Tibial artery (tissue), 4 donors: ENCODE measurements at regions not wholly inside any gene's neighbourhood (a gene's known extent, or its start where the extent isn't known, plus 50 kb on each side); places are given as distances from the start of the nearest gene placed in this dataset.

ENCODE experiments used
- DNase-seq, 2 donors: peaks; one replicate each; pipeline ENCODE4 v3.0.0-alpha.2; 2019
- H3K27ac ChIP-seq, 2 donors: fragments of 200-600 bp; sonication (generic) in 1 of 2; 1 replicate in 1 of 2; 2 replicates in 1 of 2; pipeline ENCODE4 v1.5.1; 2018 to 2019; ENCODE audit warnings: mild to moderate bottlenecking in 1 of 2
- H3K27me3 ChIP-seq, 2 donors: fragments of 200-600 bp; sonication (generic) in 1 of 2; one replicate each; pipeline versions ENCODE4 v1.5.1 to v1.6.0; 2016 to 2019
- H3K36me3 ChIP-seq, 3 donors: fragments of 200-600 bp; sonication (generic) in 2 of 3; one replicate each; pipeline ENCODE4 v1.5.1; 2016 to 2019; ENCODE audit warnings: mild to moderate bottlenecking in 2 of 3
- H3K4me1 ChIP-seq, 4 donors: fragments of 200-600 bp; sonication (generic) in 2 of 4; 1 replicate in 3 of 4; 2 replicates in 1 of 4; pipeline ENCODE4 v1.5.1; 2016 to 2019
- H3K4me3 ChIP-seq, 2 donors: fragments of 200-600 bp; sonication (generic) in 1 of 2; 1 replicate in 1 of 2; 2 replicates in 1 of 2; pipeline ENCODE4 v1.5.1; 2018 to 2019; ENCODE audit warnings: mild to moderate bottlenecking in 2 of 2
- H3K9me3 ChIP-seq, 3 donors: fragments of 200-600 bp; sonication (generic) in 1 of 3; one replicate each; pipeline ENCODE4 v1.5.1; 2016 to 2019
- CTCF ChIP-seq, 2 experiments: fragments of 200-600 bp in 1 of 2; fragments of 450-650 bp in 1 of 2; IDR thresholded peaks; one replicate each; pipeline ENCODE4 v1.5.1; 2017 to 2019; ENCODE audit warnings: antibody characterized with exemption in 2 of 2, mild to moderate bottlenecking in 1 of 2, moderate library complexity in 1 of 2
- intact Hi-C: fragments of 100-400 bp; cut with DNase I; formaldehyde crosslinking; loops from one replicate; pipeline ENCODE4 v1.15.0; 2023; ENCODE audit warnings: low total_unique reads

DNA sequence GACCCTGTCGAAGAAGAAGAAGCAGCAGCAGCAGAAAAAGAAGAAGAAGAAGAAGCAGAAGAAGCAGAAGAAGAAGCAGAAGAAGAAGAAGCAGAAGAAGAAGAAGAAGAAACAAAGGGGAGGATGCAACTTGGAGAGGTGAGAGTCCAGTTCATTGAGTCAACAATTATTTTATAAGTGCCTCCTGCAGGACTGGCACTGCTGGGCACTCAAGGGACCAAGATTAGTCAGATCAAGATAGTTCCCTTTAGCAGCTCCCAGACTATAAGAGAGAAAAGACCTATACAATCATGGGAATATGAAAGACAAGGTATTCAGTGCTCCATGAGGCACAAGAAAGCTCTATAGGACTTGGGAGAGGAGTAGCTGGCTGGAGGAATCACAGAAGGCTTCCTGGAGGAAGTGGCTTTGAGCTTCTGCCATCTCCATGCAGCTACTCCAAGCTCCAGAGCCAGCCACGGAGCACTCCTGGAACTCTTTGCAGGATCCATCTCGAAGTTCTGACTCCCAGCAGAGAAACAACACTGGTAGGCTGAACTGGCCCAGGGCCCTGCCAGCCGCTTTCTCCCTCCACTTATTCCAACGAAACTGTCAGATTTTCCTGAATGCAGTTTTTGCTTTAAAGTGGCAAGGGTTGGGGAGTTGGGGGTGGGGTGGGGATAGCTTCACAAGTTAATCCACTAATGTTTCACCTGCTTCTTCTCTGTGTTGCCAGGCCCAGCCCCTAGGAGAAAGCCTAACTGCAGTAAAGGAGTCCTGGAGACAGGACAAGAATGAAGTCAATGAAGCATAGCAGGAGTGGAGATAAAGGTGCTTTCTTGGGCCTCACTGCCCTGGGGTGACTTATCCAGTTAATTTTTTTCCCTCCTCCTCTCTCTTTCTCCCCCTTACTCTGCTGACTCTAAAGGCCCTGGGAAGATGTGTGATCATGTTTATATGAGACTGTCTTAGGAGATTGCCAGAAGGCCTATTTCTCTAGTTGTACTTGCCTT is 140.1 kb upstream of the PARP11 start:
- Histone ChIP-seq H3K27ac (no peak overlapping the region), H3K36me3 (no peaks in the 10 kb centered on the region), H3K9me3 (no peaks in the 10 kb centered on the region), H3K4me1 (no peaks in the 10 kb centered on the region), H3K27me3 (no peaks in the 10 kb centered on the region), H3K4me3 (no peak overlapping the region)
- DNase-seq, result no peak
- no peak for TF ChIP-seq CTCF (IDR thresholded peaks at IDR 0.05)
- intact Hi-C loops, result no loop called here

- no peak for DNase-seq
- TF ChIP-seq CTCF (IDR thresholded peaks at IDR 0.05), result no peak
- no peak overlapping the region for H3K27ac ChIP-seq
- H3K27me3 ChIP-seq, result peaks cover 0 to 4% of the 10 kb centered on the region in 2 donors
- intact Hi-C loops, result no loop called here
- no peak overlapping the region for H3K4me3 ChIP-seq
- no peaks in the 10 kb centered on the region for H3K36me3 ChIP-seq
- H3K4me1 ChIP-seq, result no peaks in the 10 kb centered on the region
- no peaks in the 10 kb centered on the region for H3K9me3 ChIP-seq
Observed at GRCh38 chr12:4012073-4012472, 138.9 kb upstream of the PARP11 start.

- Histone ChIP-seq H3K4me3 (no peak overlapping the region), H3K36me3 (no peaks in the 10 kb centered on the region), H3K27ac (no peak overlapping the region), H3K4me1 (no peaks in the 10 kb centered on the region), H3K27me3 (peaks cover 0 to 8% of the 10 kb centered on the region in 2 donors), H3K9me3 (no peaks in the 10 kb centered on the region)
- TF ChIP-seq CTCF (IDR thresholded peaks at IDR 0.05), result no peak
- no peak for DNase-seq
- intact Hi-C loops, result no loop called here
Observed at GRCh38 chr12:4011597-4011996, 138.4 kb upstream of the PARP11 start.

DNA sequence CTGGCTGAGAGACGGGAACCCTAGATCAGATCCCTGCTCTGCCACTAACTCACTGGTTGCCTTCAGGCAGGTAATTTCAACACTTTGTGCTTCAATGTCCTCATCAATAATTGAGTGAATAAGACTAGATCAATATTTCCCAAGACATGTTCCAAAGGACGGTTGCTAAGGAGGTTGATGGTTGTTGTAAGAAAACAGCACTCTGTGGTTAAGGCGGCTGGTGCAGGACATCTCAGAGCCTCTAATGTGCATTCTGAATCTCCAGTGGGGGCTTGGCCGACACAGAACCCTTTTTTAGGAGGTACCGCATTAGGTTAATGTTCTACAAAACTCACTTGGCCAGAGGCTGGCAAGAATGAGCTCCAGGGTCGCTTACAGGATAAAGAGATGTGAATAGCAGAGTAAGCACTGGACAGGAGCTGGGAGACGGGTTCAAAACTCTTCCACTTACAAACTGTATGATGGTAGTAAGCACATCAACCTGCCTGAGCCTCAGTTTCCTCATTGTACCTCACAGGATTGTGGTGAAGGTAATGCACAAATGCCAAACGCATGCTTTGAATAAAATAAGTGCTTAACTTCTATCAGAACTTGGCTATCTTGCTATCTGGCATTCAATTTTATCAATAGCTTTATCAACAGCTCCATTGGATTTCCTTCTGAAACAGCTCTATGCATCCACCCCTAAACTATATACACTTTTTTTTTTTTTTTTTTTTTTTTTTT is 136.9 kb upstream of the PARP11 start:
- no peaks in the 10 kb centered on the region for H3K9me3 ChIP-seq
- no peaks in the 10 kb centered on the region for H3K36me3 ChIP-seq
- intact Hi-C loops, result no loop called here
- no peaks in the 10 kb centered on the region for H3K4me1 ChIP-seq
- peaks cover 0 to 8% of the 10 kb centered on the region in 2 donors for H3K27me3 ChIP-seq
- TF ChIP-seq CTCF (IDR thresholded peaks at IDR 0.05), result no peak
- H3K4me3 ChIP-seq, result no peak overlapping the region
- no peak overlapping the region for H3K27ac ChIP-seq
- no peak for DNase-seq

- Histone ChIP-seq H3K36me3 (no peaks in the 10 kb centered on the region), H3K9me3 (no peaks in the 10 kb centered on the region), H3K27me3 (peaks cover 0 to 15% of the 10 kb centered on the region in 2 donors), H3K4me3 (no peak overlapping the region), H3K4me1 (peaks cover 0 to 5% (median 0%) of the 10 kb centered on the region in 4 donors), H3K27ac (no peak overlapping the region)
- no peak for DNase-seq
- TF ChIP-seq CTCF (IDR thresholded peaks at IDR 0.05), result no peak
- intact Hi-C loops, result no loop called here
Observed at GRCh38 chr12:4006743-4007142, 133.5 kb upstream of the PARP11 start.
